ENCODE measurements at regions not wholly inside any gene's neighbourhood (a gene's known extent, or its start where the extent isn't known, plus 50 kb on each side); places are given as distances from the start of the nearest gene placed in this dataset.

DNA sequence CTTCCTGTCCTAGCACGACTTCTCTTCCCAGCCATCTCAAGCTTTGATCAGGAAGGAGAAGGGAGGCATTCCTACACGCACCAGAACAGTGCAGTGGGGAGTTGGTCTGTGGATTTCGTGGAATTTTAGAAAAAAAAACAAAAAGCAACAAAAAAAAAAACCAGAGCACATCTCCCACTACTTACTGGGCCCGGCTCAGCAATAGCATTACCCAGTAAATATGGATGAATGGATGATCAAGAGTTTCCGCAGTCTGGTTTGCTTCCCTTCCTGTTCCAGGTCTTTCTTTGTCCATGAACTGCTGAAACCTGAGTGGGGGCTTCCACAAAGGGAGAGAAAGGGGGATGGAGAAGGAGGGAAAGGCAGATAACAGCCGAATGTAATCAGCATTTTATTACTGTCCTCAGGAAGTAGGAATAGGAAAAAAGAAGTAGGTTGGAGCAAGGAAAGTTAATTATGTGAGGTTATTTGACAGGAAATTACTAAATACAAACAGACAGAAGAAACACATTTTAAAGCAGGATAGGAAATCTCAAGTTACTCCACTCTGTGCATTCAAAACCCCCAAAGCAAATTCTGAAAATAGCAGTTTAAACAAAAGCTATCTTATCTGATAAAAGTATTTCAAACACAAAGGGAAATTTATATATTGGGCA, 349.0 kb downstream of the PRL start:
- Histone ChIP-seq H3K4ac (ENCODE audit: low read depth, low read length) (no peak overlapping the region), H4K8ac (ENCODE audit: low read depth, low read length) (no peak overlapping the region), H3K4me3 (ENCODE audit: low read depth, low read length) (no peak overlapping the region), H4K91ac (ENCODE audit: low read depth, low read length) (no peak overlapping the region), H3K9ac (ENCODE audit: low read length) (no peak overlapping the region), H3K14ac (ENCODE audit: low read length) (no peak overlapping the region), H3K4me2 (ENCODE audit: low read length) (no peak overlapping the region), H3K9me3 (ENCODE audit: insufficient read depth, low read depth, low read length) (no peaks in the 10 kb centered on the region), H3K4me1 (ENCODE audit: control insufficient read depth in 1 of 2, insufficient read depth in 2 of 2, low read length in 2 of 2) (peaks cover 8 to 14% of the 10 kb centered on the region in 2 experiments), H3K27me3 (ENCODE audit: insufficient read depth, low read length) (no peaks in the 10 kb centered on the region), H3K18ac (ENCODE audit: low read length) (no peak overlapping the region), H3K79me2 (ENCODE audit: control insufficient read depth, insufficient read depth, low read length, poor library complexity) (no peaks in the 10 kb centered on the region), H2AK5ac (ENCODE audit: low read length) (no peak overlapping the region), H2BK120ac (ENCODE audit: insufficient read depth, low read length, poor library complexity) (no peak overlapping the region), H2BK5ac (ENCODE audit: low read depth, low read length, poor library complexity) (no peak overlapping the region), H2AFZ (ENCODE audit: insufficient read depth, low read length, poor library complexity) (no peak overlapping the region), H2BK12ac (ENCODE audit: low read length) (no peak overlapping the region), H4K12ac (ENCODE audit: low read depth, low read length) (no peak overlapping the region), H3K23ac (ENCODE audit: low read length) (no peak overlapping the region), H3K36me3 (ENCODE audit: control insufficient read depth in 1 of 2, insufficient read depth in 2 of 2, low read length in 2 of 2) (peaks cover 0 to 2% of the 10 kb centered on the region in 2 experiments), H3K79me1 (ENCODE audit: low read length) (peaks cover 6% of the 10 kb centered on the region), H3K27ac (ENCODE audit: low read depth, low read length) (peak overlapping the region; percentile 51)
- DNase-seq = peak in 1 of 2 donors; percentile 28
- no CpG with 5 or more reads among the region's 6 CpGs for WGBS (ENCODE audit: extremely low coverage, insufficient coverage, insufficient read length)

DNA sequence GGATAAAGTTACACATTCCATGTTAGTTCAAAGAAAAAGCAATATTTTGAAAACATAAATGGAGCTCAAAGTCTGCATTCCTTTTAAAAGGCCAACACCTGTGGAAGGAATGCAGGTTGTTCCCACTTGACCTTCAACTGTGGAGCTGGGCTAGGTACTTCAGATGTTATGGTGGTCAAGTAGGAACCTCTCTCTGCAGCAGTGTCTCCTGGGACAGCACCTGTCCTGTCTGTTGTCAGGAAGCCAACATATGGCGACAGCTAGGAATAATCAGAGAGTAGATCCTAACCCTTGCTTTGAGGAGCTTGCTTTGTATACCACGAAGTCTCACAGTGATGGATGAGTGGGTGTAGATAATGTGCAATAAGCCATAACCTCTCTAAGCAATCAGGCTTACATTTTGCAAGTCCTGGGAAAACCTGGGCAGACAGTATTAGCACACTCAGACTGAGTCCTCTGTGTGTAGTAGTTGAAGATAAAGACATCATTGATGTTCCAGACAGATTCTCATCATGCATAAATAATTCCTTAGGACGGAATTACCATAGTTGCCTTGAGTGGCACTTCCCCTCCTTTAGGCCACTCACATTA, 347.5 kb downstream of the PRL start:
- peak in 1 of 2 donors; percentile 27 for DNase-seq
- H2AK5ac ChIP-seq (ENCODE audit: low read length) = no peak overlapping the region
- no peak overlapping the region for H3K4ac ChIP-seq (ENCODE audit: low read depth, low read length)
- H4K91ac ChIP-seq (ENCODE audit: low read depth, low read length) = no peak overlapping the region
- H2BK5ac ChIP-seq (ENCODE audit: low read depth, low read length, poor library complexity) = no peak overlapping the region
- H3K4me2 ChIP-seq (ENCODE audit: low read length) = no peak overlapping the region
- no peak overlapping the region for H3K27ac ChIP-seq (ENCODE audit: low read depth, low read length)
- no peak overlapping the region for H3K23ac ChIP-seq (ENCODE audit: low read length)
- no peak overlapping the region for H4K12ac ChIP-seq (ENCODE audit: low read depth, low read length)
- H3K9ac ChIP-seq (ENCODE audit: low read length) = no peak overlapping the region
- no peaks in the 10 kb centered on the region for H3K79me2 ChIP-seq (ENCODE audit: control insufficient read depth, insufficient read depth, low read length, poor library complexity)
- no peak overlapping the region for H2AFZ ChIP-seq (ENCODE audit: insufficient read depth, low read length, poor library complexity)
- H3K18ac ChIP-seq (ENCODE audit: low read length) = no peak overlapping the region
- no peaks in the 10 kb centered on the region for H3K27me3 ChIP-seq (ENCODE audit: insufficient read depth, low read length)
- H2BK120ac ChIP-seq (ENCODE audit: insufficient read depth, low read length, poor library complexity) = no peak overlapping the region
- H3K4me1 ChIP-seq (ENCODE audit: control insufficient read depth in 1 of 2, insufficient read depth in 2 of 2, low read length in 2 of 2) = peaks cover 17 to 20% of the 10 kb centered on the region in 2 experiments
- H3K79me1 ChIP-seq (ENCODE audit: low read length) = peaks cover 13% of the 10 kb centered on the region
- H4K8ac ChIP-seq (ENCODE audit: low read depth, low read length) = no peak overlapping the region
- H3K36me3 ChIP-seq (ENCODE audit: control insufficient read depth in 1 of 2, insufficient read depth in 2 of 2, low read length in 2 of 2) = peaks cover 0 to 2% of the 10 kb centered on the region in 2 experiments
- WGBS (ENCODE audit: extremely low coverage, insufficient coverage, insufficient read length) = no CpG with 5 or more reads among the region's 3 CpGs
- H2BK12ac ChIP-seq (ENCODE audit: low read length) = no peak overlapping the region
- no peaks in the 10 kb centered on the region for H3K9me3 ChIP-seq (ENCODE audit: insufficient read depth, low read depth, low read length)
- H3K14ac ChIP-seq (ENCODE audit: low read length) = no peak overlapping the region
- no peak overlapping the region for H3K4me3 ChIP-seq (ENCODE audit: low read depth, low read length)

DNA sequence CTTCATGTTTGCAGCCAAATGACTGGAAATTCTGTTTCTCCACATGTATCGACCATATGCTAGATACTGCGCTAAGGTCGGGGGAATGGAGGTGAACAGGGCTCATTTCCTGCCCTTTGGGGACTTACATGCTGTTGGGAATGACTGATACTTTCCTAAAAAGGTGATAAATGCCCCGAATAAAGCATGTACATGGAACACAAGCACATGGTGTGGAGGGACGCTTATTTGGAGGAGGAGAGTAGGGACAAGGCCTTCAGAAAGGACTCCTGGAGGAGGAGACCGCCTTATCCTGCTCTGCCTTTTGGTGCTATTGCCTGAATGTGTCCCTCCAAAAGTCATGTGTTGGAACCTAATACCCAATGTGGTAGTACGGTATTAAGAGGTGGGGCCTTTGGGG, 344.5 kb downstream of the PRL start:
- WGBS (ENCODE audit: extremely low coverage, insufficient coverage, insufficient read length) = no CpG with 5 or more reads among the region's 7 CpGs
- no peak overlapping the region for H3K14ac ChIP-seq (ENCODE audit: low read length)
- no peak overlapping the region for H2AFZ ChIP-seq (ENCODE audit: insufficient read depth, low read length, poor library complexity)

DNA sequence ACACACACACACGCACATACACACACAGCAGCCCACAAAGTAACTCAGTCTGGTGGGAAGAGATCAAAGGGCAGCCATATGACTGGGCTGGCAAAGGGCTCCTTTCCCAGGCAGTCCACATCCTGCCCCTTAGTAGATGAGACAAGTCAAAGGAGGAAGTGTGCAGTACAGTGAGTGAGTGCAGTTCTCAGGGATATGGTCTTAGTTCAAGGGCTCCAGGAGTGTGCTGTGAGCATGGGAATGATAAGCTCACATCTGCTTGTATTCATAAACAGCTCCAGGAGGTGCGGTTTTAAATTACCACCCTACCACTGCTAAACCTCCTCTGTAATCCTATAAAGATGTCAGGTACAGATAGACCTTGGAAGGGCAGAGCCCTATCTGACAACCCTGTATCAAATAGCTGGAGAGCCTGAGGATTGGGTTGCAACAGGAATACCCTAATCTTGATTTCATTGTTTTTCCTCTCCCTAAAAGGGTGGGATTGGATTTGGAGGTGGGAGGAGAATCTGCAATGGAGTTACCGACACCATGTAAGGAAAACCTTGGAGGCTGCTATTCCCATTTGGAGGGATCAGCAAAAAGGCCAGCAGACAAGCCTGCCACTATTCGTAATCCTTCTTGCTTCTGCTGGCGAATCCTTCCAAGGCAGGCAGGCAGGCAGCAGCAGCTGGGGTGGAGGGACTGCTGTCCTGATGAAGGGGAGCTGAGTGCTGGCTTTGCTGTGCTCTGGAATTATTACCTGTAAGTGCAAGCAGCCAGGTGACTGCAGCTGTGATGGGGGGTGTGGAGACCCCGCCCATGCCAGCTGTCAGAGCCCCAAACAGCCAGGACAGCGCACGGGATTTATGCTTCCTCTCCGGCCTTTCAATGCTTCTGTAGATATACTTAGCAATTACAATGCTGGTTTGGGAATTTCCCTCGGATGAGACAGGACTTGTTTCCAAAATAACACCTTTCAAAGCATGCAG, 342.7 kb downstream of the PRL start:
- peak overlapping the region; percentile 39 for H3K14ac ChIP-seq (ENCODE audit: low read length)
- H2AK5ac ChIP-seq (ENCODE audit: low read length) = peak overlapping the region; percentile 52
- H3K4me3 ChIP-seq (ENCODE audit: low read depth, low read length) = no peak overlapping the region
- H3K36me3 ChIP-seq (ENCODE audit: control insufficient read depth in 1 of 2, insufficient read depth in 2 of 2, low read length in 2 of 2) = no peaks in the 10 kb centered on the region
- H3K4me2 ChIP-seq (ENCODE audit: low read length) = no peak overlapping the region
- no peak overlapping the region for H2BK120ac ChIP-seq (ENCODE audit: insufficient read depth, low read length, poor library complexity)
- H3K18ac ChIP-seq (ENCODE audit: low read length) = peak overlapping the region; percentile 69
- H4K12ac ChIP-seq (ENCODE audit: low read depth, low read length) = no peak overlapping the region
- WGBS (ENCODE audit: extremely low coverage, insufficient coverage, insufficient read length) = no CpG with 5 or more reads among the region's 10 CpGs
- H3K4me1 ChIP-seq (ENCODE audit: control insufficient read depth in 1 of 2, insufficient read depth in 2 of 2, low read length in 2 of 2) = peaks cover 16 to 23% of the 10 kb centered on the region in 2 experiments
- H3K27me3 ChIP-seq (ENCODE audit: insufficient read depth, low read length) = no peaks in the 10 kb centered on the region
- H3K4ac ChIP-seq (ENCODE audit: low read depth, low read length) = no peak overlapping the region
- H2AFZ ChIP-seq (ENCODE audit: insufficient read depth, low read length, poor library complexity) = no peak overlapping the region
- H2BK12ac ChIP-seq (ENCODE audit: low read length) = peak overlapping the region; percentile 6
- H3K79me1 ChIP-seq (ENCODE audit: low read length) = peaks cover 10% of the 10 kb centered on the region
- H4K91ac ChIP-seq (ENCODE audit: low read depth, low read length) = peak overlapping the region; percentile 63
- peak overlapping the region; percentile 2 for H2BK5ac ChIP-seq (ENCODE audit: low read depth, low read length, poor library complexity)
- no peaks in the 10 kb centered on the region for H3K79me2 ChIP-seq (ENCODE audit: control insufficient read depth, insufficient read depth, low read length, poor library complexity)
- H4K8ac ChIP-seq (ENCODE audit: low read depth, low read length) = peak overlapping the region; percentile 23
- H3K27ac ChIP-seq (ENCODE audit: low read depth, low read length) = peak overlapping the region; percentile 75
- H3K23ac ChIP-seq (ENCODE audit: low read length) = no peak overlapping the region
- DNase-seq = no peak
- H3K9me3 ChIP-seq (ENCODE audit: insufficient read depth, low read depth, low read length) = no peaks in the 10 kb centered on the region
- no peak overlapping the region for H3K9ac ChIP-seq (ENCODE audit: low read length)

More for the DNA sequence above, 344.5 kb downstream of the PRL start:
- Histone ChIP-seq H3K9ac (ENCODE audit: low read length) (no peak overlapping the region), H3K4me1 (ENCODE audit: control insufficient read depth in 1 of 2, insufficient read depth in 2 of 2, low read length in 2 of 2) (peaks cover 19 to 24% of the 10 kb centered on the region in 2 experiments), H4K12ac (ENCODE audit: low read depth, low read length) (no peak overlapping the region), H2BK120ac (ENCODE audit: insufficient read depth, low read length, poor library complexity) (no peak overlapping the region), H2AK5ac (ENCODE audit: low read length) (peak overlapping the region; percentile 26), H3K79me1 (ENCODE audit: low read length) (peaks cover 10% of the 10 kb centered on the region), H3K27me3 (ENCODE audit: insufficient read depth, low read length) (no peaks in the 10 kb centered on the region), H4K91ac (ENCODE audit: low read depth, low read length) (peak overlapping the region; percentile 26), H4K8ac (ENCODE audit: low read depth, low read length) (no peak overlapping the region), H3K23ac (ENCODE audit: low read length) (no peak overlapping the region), H3K4me2 (ENCODE audit: low read length) (no peak overlapping the region), H3K4ac (ENCODE audit: low read depth, low read length) (no peak overlapping the region), H3K36me3 (ENCODE audit: control insufficient read depth in 1 of 2, insufficient read depth in 2 of 2, low read length in 2 of 2) (no peaks in the 10 kb centered on the region), H2BK5ac (ENCODE audit: low read depth, low read length, poor library complexity) (no peak overlapping the region), H3K4me3 (ENCODE audit: low read depth, low read length) (no peak overlapping the region), H2BK12ac (ENCODE audit: low read length) (peak overlapping the region; percentile 34), H3K79me2 (ENCODE audit: control insufficient read depth, insufficient read depth, low read length, poor library complexity) (no peaks in the 10 kb centered on the region), H3K27ac (ENCODE audit: low read depth, low read length) (no peak overlapping the region), H3K9me3 (ENCODE audit: insufficient read depth, low read depth, low read length) (no peaks in the 10 kb centered on the region), H3K18ac (ENCODE audit: low read length) (no peak overlapping the region)
- no peak for DNase-seq

All from trophoblast cell (in vitro differentiated cells and primary cell).